AG04450 (cell line): ENCODE measurements at regions not wholly inside any gene's neighbourhood (a gene's known extent, or its start where the extent isn't known, plus 50 kb on each side); places are given as distances from the start of the nearest gene placed in this dataset.
"Not testable (repeated sequence)": the region's sequence is repeated elsewhere in the genome, so short reads cannot be mapped to it uniquely, and the experiment has no call there.

ENCODE experiments used
- CTCF ChIA-PET: fragments of 300-600, 350-600 bp; formaldehyde crosslinking; extraction: SDS; loops from one replicate; lab custom pipeline; 2022; ENCODE audit warnings: antibody characterized with exemption, inconsistent platforms; lab: Charles Lee
- POLR2A ChIA-PET: fragments of 350-600 bp; formaldehyde crosslinking; extraction: SDS; loops from one replicate; lab custom pipeline; 2021; ENCODE audit warnings: antibody characterized with exemption, inconsistent platforms; lab: Yijun Ruan, JAX
- DNase-seq: peaks from one replicate; pipeline ENCODE4 v3.0.0-alpha.2; 2011; ENCODE audit warnings: low read depth, low spot score
- H3K27ac ChIP-seq: one replicate; pipeline ENCODE4 v1.5.1; 2012; ENCODE audit warnings: low read depth, low read length, control low read depth
- H3K27me3 ChIP-seq: one replicate; pipeline ENCODE4 v1.6.0; 2012; ENCODE audit warnings: low read length; ENCODE audit not compliant: control insufficient read depth, insufficient read depth
- H3K4me3 ChIP-seq: 2 replicates; pipeline ENCODE4 v1.5.1; 2011; ENCODE audit warnings: mild to moderate bottlenecking, low read depth, low read length, control low read depth
- H3K9me3 ChIP-seq: 2 replicates; pipeline ENCODE4 v1.5.1; 2012; ENCODE audit warnings: low read length; ENCODE audit not compliant: control insufficient read depth, insufficient read depth
- TF ChIP-seq, protein P1 (sequence below): IDR thresholded peaks from 2 replicates; pipeline ENCODE4 v1.5.1; 2011; ENCODE audit warnings: low read depth, low read length, control low read depth, inconsistent platforms

DNA sequence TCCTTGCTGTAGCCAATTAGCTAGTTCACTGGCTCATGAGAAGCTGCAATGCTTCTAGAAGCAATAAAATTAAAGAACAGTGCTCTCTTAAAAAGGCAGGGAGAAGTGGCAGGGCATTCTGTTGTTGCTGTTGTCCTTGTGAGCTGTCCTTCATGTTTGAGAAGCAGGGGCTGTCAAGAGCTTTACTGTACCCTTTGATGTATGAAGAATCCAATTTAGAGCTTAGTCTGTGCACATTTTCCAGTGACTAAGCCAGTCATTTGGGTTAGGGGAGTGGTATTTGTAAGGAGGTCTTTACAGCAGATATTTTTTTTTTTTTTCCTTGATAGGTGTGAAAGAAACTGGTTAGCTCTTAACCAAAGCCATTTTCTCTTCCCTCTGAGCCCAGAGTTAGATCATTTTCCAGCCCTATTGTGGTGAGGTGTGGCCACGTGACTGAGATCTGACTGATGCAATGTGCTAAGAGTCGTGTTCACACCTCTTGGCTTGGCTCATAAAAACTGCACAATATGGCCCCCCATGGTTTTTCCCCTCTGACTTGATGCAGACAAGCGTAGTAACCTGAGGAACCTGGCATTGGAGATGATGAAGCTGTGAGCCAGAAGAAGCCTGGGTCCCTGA lies 309.6 kb upstream of the TMTC4 start:
- TF ChIP-seq, protein P1, sequence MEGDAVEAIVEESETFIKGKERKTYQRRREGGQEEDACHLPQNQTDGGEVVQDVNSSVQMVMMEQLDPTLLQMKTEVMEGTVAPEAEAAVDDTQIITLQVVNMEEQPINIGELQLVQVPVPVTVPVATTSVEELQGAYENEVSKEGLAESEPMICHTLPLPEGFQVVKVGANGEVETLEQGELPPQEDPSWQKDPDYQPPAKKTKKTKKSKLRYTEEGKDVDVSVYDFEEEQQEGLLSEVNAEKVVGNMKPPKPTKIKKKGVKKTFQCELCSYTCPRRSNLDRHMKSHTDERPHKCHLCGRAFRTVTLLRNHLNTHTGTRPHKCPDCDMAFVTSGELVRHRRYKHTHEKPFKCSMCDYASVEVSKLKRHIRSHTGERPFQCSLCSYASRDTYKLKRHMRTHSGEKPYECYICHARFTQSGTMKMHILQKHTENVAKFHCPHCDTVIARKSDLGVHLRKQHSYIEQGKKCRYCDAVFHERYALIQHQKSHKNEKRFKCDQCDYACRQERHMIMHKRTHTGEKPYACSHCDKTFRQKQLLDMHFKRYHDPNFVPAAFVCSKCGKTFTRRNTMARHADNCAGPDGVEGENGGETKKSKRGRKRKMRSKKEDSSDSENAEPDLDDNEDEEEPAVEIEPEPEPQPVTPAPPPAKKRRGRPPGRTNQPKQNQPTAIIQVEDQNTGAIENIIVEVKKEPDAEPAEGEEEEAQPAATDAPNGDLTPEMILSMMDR: no peak
- POLR2A ChIA-PET: no interaction called here
- Histone ChIP-seq H3K27ac (no peak overlapping the region), H3K9me3 (no peaks in the 10 kb centered on the region), H3K27me3 (no peaks in the 10 kb centered on the region), H3K4me3 (no peak overlapping the region)
- DNase-seq: no peak
- CTCF ChIA-PET: interaction anchor here (1.1 kb wide), 1 partner anchor 262 kb away, joined by 6 read pairs; no protein-coding TSS in a partner anchor

DNA sequence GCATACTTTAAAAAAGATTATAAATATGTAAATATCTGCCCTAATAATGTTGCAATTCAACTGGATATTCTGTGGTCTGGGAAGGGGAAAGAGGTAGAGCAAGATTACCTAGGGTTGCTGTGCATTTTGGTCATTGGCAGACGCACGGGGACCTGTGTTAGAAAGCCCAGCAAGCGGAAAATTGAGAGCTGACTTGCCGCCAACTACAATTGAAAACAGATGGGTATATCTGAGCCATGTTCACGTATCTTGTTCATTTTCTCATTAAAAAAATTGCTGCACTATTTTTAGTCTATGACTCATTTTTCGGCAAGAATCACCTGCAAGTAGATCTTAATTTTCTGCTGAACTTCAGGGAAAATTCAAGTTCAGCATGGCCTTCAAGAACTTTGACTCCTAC lies 308.5 kb upstream of the TMTC4 start:
- H3K9me3 ChIP-seq: no peaks in the 10 kb centered on the region
- DNase-seq: no peak
- TF ChIP-seq, protein P1: no peak
- H3K27me3 ChIP-seq: no peaks in the 10 kb centered on the region
- no peak overlapping the region for H3K4me3 ChIP-seq
- POLR2A ChIA-PET: no interaction called here
- H3K27ac ChIP-seq: no peak overlapping the region
- CTCF ChIA-PET: no interaction called here

GRCh38 chr13:100980171-100980570 lies 305.6 kb upstream of the TMTC4 start:
- Histone ChIP-seq H3K27me3 (no peaks in the 10 kb centered on the region), H3K9me3 (no peaks in the 10 kb centered on the region; the same call in 1 of the 2 replicates), H3K4me3 (no peak overlapping the region), H3K27ac (no peak overlapping the region)
- TF ChIP-seq, protein P1: no peak
- CTCF ChIA-PET: no interaction called here
- DNase-seq: no peak
- POLR2A ChIA-PET: no interaction called here

DNA sequence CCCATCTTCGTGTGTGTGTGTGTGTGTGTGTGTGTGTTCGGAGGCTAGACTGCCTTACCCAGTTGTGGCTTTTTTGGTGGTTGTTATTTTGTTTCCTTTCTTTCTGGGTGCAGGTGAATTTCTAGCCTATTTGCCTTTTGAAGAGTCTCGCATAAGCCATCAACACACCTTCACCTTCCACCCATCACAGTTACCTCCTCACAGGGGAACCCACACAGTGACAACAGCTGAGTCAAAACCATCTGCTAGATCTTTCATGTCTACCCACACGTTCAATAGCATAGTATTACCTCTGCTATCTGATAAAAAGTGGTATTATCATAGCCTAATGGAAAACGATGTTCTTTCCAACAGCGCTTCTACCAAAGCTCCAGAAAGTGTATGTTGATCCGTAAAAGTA lies 303.2 kb upstream of the TMTC4 start:
- POLR2A ChIA-PET: no interaction called here
- TF ChIP-seq, protein P1: no peak
- Histone ChIP-seq H3K4me3 (no peak overlapping the region), H3K9me3 (no peaks in the 10 kb centered on the region; the same call in 1 of the 2 replicates), H3K27me3 (no peaks in the 10 kb centered on the region), H3K27ac (no peak overlapping the region)
- CTCF ChIA-PET: no interaction called here
- no peak for DNase-seq

GRCh38 chr13:100976993-100977392 lies 302.4 kb upstream of the TMTC4 start:
- TF ChIP-seq, protein P1: no peak
- ChIA-PET CTCF (interaction anchor here (0.6 to 1.2 kb wide), 2 partner anchors 13 to 255 kb away, joined by 3 read pairs; no protein-coding TSS in a partner anchor), POLR2A (no interaction called here)
- no peak overlapping the region for H3K27ac ChIP-seq
- no peak overlapping the region for H3K4me3 ChIP-seq
- DNase-seq: no peak
- H3K9me3 ChIP-seq: no peaks in the 10 kb centered on the region; the same call in 1 of the 2 replicates
- H3K27me3 ChIP-seq: no peaks in the 10 kb centered on the region

GRCh38 chr13:100975666-100976065 lies 301.1 kb upstream of the TMTC4 start:
- DNase-seq, H3K9me3 ChIP-seq, POLR2A ChIA-PET, H3K4me3 ChIP-seq, H3K27ac ChIP-seq, H3K27me3 ChIP-seq, CTCF ChIA-PET: not testable (repeated sequence)
